A673 (cell line): ENCODE measurements at regions not wholly inside any gene's neighbourhood (a gene's known extent, or its start where the extent isn't known, plus 50 kb on each side); places are given as distances from the start of the nearest gene placed in this dataset.

Experiments used
- BruUV-seq: library from RNA; stranded (reverse); fragments of 400-500 nt; replicated peaks from 2 replicates; lab custom pipeline; 2021; lab: Mats Ljungman, UMichigan
- CTCF ChIA-PET: fragments of 300-600 bp; sonication (Branson Sonifier 250); formaldehyde crosslinking; loops from one replicate; lab custom pipeline; 2022; ENCODE audit warnings: antibody characterized with exemption; lab: Charles Lee
- POLR2A ChIA-PET: fragments of 300-600 bp; sonication (Branson Sonifier 250); formaldehyde crosslinking; loops from one replicate; lab custom pipeline; 2022; ENCODE audit warnings: antibody characterized with exemption; ENCODE audit not compliant: low non-redundant PET; lab: Charles Lee
- DNase-seq: peaks from one replicate; pipeline ENCODE4 v3.0.0-alpha.2; 2015; ENCODE audit warnings: low spot score
- H3K27ac ChIP-seq: fragments of 200-600 bp; sonication (generic); 2 replicates; pipeline ENCODE4 v1.5.1; 2016; ENCODE audit warnings: mixed run types, low read depth, mild to moderate bottlenecking, mixed read lengths, antibody characterized with exemption, low read length; ENCODE audit not compliant: poor library complexity, severe bottlenecking
- H3K27me3 ChIP-seq: fragments of 200-600 bp; sonication (generic); replicated peaks from 2 replicates; pipeline ENCODE4 v1.6.1; 2017; ENCODE audit warnings: mixed run types, low read depth, mild to moderate bottlenecking, mixed read lengths, antibody characterized with exemption, low read length; ENCODE audit not compliant: insufficient read depth, poor library complexity
- H3K36me3 ChIP-seq: fragments of 200-600 bp; sonication (generic); 2 replicates; pipeline ENCODE4 v1.6.1; 2016; ENCODE audit warnings: mixed run types, mild to moderate bottlenecking, mixed read lengths, antibody characterized with exemption, low read length; ENCODE audit not compliant: insufficient read depth, poor library complexity, severe bottlenecking
- H3K4me1 ChIP-seq: fragments of 200-600 bp; sonication (generic); 2 replicates; pipeline ENCODE4 v1.6.1; 2017; ENCODE audit warnings: mixed run types, mild to moderate bottlenecking, mixed read lengths, antibody characterized with exemption, low read length; ENCODE audit not compliant: insufficient read depth, poor library complexity, severe bottlenecking
- H3K4me3 ChIP-seq: fragments of 200-600 bp; sonication (generic); 2 replicates; pipeline ENCODE4 v1.5.1; 2016; ENCODE audit warnings: low read depth, mixed run types, mild to moderate bottlenecking, mixed read lengths, low read length; ENCODE audit not compliant: poor library complexity, severe bottlenecking
- H3K9me3 ChIP-seq: fragments of 200-600 bp; sonication (generic); 2 replicates; pipeline ENCODE4 v1.6.1; 2016; ENCODE audit warnings: mixed run types, low read depth, mild to moderate bottlenecking, mixed read lengths, antibody characterized with exemption, low read length; ENCODE audit not compliant: poor library complexity, severe bottlenecking
- EZH2 ChIP-seq: fragments of 200-600 bp; sonication (generic); IDR thresholded peaks from 2 replicates; pipeline ENCODE4 v1.6.1; 2017; ENCODE audit warnings: borderline replicate concordance, low read depth, mild to moderate bottlenecking, mixed read lengths, antibody characterized with exemption, low read length; ENCODE audit not compliant: poor library complexity, severe bottlenecking
- intact Hi-C: fragments of 100-400 bp; cut with micrococcal nuclease; formaldehyde crosslinking; loops from one replicate; pipeline ENCODE4 v1.10.0; 2022; ENCODE audit not compliant: unreplicated experiment
- TF ChIP-seq, protein P1 (sequence below): fragments of 300-800, 200-600 bp; sonication (generic); conservative IDR thresholded peaks from 2 replicates; pipeline ENCODE4 v1.5.1; 2017; ENCODE audit warnings: low read depth, mild to moderate bottlenecking, antibody characterized with exemption, low read length, moderate library complexity, mixed read lengths

GRCh38 chr10:4437791-4438190 lies 388.2 kb upstream of the AKR1E2 start:
- no peak overlapping the region for H3K4me3 ChIP-seq
- intact Hi-C loops: no loop called here
- peaks cover 8% of the 10 kb centered on the region for H3K9me3 ChIP-seq
- H3K4me1 ChIP-seq: no peaks in the 10 kb centered on the region
- DNase-seq: no peak
- no peak for TF ChIP-seq EZH2
- TF ChIP-seq, protein P1, sequence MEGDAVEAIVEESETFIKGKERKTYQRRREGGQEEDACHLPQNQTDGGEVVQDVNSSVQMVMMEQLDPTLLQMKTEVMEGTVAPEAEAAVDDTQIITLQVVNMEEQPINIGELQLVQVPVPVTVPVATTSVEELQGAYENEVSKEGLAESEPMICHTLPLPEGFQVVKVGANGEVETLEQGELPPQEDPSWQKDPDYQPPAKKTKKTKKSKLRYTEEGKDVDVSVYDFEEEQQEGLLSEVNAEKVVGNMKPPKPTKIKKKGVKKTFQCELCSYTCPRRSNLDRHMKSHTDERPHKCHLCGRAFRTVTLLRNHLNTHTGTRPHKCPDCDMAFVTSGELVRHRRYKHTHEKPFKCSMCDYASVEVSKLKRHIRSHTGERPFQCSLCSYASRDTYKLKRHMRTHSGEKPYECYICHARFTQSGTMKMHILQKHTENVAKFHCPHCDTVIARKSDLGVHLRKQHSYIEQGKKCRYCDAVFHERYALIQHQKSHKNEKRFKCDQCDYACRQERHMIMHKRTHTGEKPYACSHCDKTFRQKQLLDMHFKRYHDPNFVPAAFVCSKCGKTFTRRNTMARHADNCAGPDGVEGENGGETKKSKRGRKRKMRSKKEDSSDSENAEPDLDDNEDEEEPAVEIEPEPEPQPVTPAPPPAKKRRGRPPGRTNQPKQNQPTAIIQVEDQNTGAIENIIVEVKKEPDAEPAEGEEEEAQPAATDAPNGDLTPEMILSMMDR: no peak
- H3K36me3 ChIP-seq: no peaks in the 10 kb centered on the region
- no TSS peak for BruUV-seq
- no peak overlapping the region for H3K27ac ChIP-seq
- ChIA-PET POLR2A (no interaction called here), CTCF (no interaction called here)
- H3K27me3 ChIP-seq: peaks cover 11% of the 10 kb centered on the region

- Histone ChIP-seq H3K36me3 (no peaks in the 10 kb centered on the region), H3K27me3 (peaks cover 11% of the 10 kb centered on the region), H3K27ac (no peak overlapping the region), H3K4me1 (no peaks in the 10 kb centered on the region), H3K9me3 (peaks cover under 1% of the 10 kb centered on the region), H3K4me3 (no peak overlapping the region)
- TF ChIP-seq EZH2: no peak
- TF ChIP-seq, protein P1: no peak
- ChIA-PET CTCF (no interaction called here), POLR2A (no interaction called here)
- DNase-seq: no peak
- intact Hi-C loops: no loop called here
- BruUV-seq: no TSS peak
These were observed 388.9 kb upstream of the AKR1E2 start for GRCh38 chr10:4437061-4437460.

DNA sequence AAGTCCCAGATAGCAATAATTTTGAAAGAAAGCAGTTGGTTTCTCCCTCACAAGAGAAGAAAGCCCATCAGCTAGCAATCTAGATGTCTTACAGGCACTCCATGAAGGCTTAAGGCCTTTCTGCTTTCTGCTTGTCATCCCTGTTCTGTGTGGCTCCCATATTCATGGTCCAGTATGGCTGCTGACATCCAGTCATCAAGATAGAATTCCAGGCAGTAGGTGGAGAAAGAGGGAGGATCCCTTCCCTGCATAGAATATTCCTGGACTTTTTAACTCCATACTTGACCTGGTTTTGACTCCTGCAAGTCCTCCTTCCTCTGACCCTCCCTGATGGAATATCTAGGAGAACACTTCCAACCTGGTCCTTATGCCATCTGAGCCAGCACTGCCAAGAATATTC lies 389.9 kb upstream of the AKR1E2 start:
- ChIA-PET CTCF (no interaction called here), POLR2A (no interaction called here)
- intact Hi-C loops: no loop called here
- no TSS peak for BruUV-seq
- Histone ChIP-seq H3K9me3 (no peaks in the 10 kb centered on the region), H3K36me3 (no peaks in the 10 kb centered on the region), H3K4me3 (no peak overlapping the region), H3K27ac (no peak overlapping the region), H3K27me3 (peaks cover 15% of the 10 kb centered on the region), H3K4me1 (no peaks in the 10 kb centered on the region)
- DNase-seq: no peak
- TF ChIP-seq EZH2: no peak
- TF ChIP-seq, protein P1: no peak
